ENCODE measurements at regions not wholly inside any gene's neighbourhood (a gene's known extent, or its start where the extent isn't known, plus 50 kb on each side); places are given as distances from the start of the nearest gene placed in this dataset.

DNA sequence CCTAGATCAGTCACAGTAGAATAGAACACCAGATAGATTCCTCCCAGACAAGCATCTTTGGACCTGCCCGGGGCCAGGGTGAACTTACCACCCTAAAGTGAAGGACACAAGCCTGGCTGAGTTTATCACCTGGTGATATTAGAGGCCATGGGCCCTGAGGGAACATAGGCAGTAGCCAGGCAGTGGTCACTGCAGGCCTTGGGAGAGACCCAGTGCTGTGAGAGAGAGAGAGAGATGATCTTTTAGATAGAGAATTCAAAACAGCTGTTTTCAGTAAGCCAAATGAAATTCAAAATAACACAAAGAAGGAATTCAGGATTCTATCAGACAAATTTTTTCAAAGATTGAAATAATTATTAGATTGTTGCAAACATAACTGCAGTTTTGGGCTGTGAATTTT, 1679.9 kb downstream of the EFNB2 start:
- no peak overlapping the region for H3K4me3 ChIP-seq (ENCODE audit: low read depth, low read length)
- TF ChIP-seq, protein P1, sequence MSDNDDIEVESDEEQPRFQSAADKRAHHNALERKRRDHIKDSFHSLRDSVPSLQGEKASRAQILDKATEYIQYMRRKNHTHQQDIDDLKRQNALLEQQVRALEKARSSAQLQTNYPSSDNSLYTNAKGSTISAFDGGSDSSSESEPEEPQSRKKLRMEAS (IDR thresholded peaks at IDR 0.05; ENCODE audit: low read depth, low read length) = no peak
- TF ChIP-seq, protein P2, sequence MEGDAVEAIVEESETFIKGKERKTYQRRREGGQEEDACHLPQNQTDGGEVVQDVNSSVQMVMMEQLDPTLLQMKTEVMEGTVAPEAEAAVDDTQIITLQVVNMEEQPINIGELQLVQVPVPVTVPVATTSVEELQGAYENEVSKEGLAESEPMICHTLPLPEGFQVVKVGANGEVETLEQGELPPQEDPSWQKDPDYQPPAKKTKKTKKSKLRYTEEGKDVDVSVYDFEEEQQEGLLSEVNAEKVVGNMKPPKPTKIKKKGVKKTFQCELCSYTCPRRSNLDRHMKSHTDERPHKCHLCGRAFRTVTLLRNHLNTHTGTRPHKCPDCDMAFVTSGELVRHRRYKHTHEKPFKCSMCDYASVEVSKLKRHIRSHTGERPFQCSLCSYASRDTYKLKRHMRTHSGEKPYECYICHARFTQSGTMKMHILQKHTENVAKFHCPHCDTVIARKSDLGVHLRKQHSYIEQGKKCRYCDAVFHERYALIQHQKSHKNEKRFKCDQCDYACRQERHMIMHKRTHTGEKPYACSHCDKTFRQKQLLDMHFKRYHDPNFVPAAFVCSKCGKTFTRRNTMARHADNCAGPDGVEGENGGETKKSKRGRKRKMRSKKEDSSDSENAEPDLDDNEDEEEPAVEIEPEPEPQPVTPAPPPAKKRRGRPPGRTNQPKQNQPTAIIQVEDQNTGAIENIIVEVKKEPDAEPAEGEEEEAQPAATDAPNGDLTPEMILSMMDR (IDR thresholded peaks at IDR 0.05; ENCODE audit: low read depth, low read length) = no peak
- TF ChIP-seq MYC (IDR thresholded peaks at IDR 0.05; ENCODE audit: low read depth, low read length) (no peak), POLR2A (IDR thresholded peaks at IDR 0.05; ENCODE audit: extremely low read depth, insufficient read length) (no peak)
- no peak for DNase-seq (ENCODE audit: low read depth)

DNA sequence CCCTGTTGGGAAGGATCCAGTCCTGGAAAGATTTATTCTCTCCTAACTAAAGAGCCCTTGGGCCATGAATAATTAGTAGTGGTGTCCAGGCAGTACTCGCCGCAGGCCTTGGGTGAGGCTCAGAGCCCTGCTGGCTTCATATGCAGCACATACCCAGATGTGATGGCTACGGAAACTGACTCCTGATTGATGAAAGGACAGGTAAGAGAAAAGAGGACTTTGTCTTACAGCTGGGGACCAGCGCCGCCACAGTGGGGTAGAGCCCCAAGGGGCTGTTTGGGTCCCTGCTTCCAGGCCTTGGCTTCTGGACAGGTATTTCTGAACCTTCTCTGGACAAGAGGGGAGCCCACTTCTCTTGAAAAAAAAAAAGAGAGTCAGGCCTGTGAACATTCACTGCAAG, 1680.8 kb downstream of the EFNB2 start:
- no peak overlapping the region for H3K4me3 ChIP-seq (ENCODE audit: low read depth, low read length)
- no peak for DNase-seq (ENCODE audit: low read depth)
- TF ChIP-seq, protein P1 (IDR thresholded peaks at IDR 0.05; ENCODE audit: low read depth, low read length) = no peak
- TF ChIP-seq POLR2A (IDR thresholded peaks at IDR 0.05; ENCODE audit: extremely low read depth, insufficient read length) (no peak), MYC (IDR thresholded peaks at IDR 0.05; ENCODE audit: low read depth, low read length) (no peak)
- TF ChIP-seq, protein P2 (IDR thresholded peaks at IDR 0.05; ENCODE audit: low read depth, low read length) = no peak

DNA sequence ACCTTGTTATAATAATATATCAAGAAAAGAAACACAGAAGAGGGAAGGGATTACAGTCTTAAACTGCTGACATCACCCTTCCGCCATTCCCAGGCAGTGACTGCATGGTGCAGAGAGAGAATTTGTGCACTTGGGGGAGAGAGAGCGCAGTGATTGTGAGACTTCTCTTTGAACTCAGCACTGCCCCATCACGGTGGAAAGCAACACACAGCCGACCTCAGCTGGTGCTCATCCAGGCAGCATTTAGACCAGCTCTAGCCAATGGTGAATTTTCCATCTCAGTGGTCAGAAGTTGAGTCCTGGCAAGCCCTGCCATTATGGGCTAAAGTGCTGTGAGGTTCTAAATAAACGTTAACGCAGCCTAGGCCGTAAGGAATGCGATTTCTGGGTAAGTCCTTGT, 1681.5 kb downstream of the EFNB2 start:
- DNase-seq (ENCODE audit: low read depth) = no peak
- no peak overlapping the region for H3K4me3 ChIP-seq (ENCODE audit: low read depth, low read length)
- no peak for TF ChIP-seq POLR2A (IDR thresholded peaks at IDR 0.05; ENCODE audit: extremely low read depth, insufficient read length)
- TF ChIP-seq, protein P2 (IDR thresholded peaks at IDR 0.05; ENCODE audit: low read depth, low read length) = no peak
- no peak for TF ChIP-seq MYC (IDR thresholded peaks at IDR 0.05; ENCODE audit: low read depth, low read length)
- TF ChIP-seq, protein P1 (IDR thresholded peaks at IDR 0.05; ENCODE audit: low read depth, low read length) = no peak

DNA sequence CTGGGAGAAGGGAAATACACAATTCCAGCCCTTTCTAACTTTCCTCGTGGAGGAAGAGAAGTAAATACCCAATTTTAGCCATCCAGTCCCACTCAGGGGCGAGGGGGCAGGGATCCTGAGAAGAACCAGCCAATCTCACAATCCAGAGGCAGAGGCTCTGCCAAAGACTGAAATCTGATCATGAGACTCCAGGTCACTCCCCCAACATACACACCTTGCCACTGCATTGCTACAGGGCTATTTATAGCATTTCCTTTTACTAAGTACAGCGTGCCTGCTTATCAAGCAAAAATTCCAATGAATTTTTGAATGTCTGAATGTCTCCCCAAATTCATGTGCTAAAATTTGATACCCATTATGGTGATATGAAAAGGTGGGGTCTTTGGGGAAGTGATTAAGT, 1687.5 kb downstream of the EFNB2 start:
- no peak for DNase-seq (ENCODE audit: low read depth)
- no peak overlapping the region for H3K4me3 ChIP-seq (ENCODE audit: low read depth, low read length)
- TF ChIP-seq MYC (IDR thresholded peaks at IDR 0.05; ENCODE audit: low read depth, low read length) = no peak
- TF ChIP-seq, protein P1 (IDR thresholded peaks at IDR 0.05; ENCODE audit: low read depth, low read length) = no peak
- TF ChIP-seq, protein P2 (IDR thresholded peaks at IDR 0.05; ENCODE audit: low read depth, low read length) = no peak

DNA sequence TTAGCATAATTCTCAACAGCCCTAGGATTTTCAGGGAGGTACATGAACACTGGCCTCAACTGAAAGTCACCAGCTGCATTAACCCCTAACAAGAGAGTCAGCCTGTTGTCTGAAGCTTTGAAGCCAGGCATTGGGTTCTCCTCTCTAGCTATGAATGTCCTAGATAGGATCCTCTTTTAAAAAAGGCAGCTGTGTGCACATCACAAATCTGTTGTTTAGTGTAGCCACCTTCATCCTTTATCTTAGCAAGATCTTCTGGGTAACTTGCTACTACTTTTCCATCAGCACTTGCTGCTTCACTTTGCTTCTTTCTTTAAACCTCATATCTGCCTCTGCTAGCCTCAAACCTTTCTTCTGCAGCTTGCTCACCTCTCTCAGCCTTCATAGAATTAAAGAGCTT, 1692.1 kb downstream of the EFNB2 start:
- H3K4me3 ChIP-seq (ENCODE audit: low read depth, low read length) = no peak overlapping the region
- no peak for DNase-seq (ENCODE audit: low read depth)
- TF ChIP-seq, protein P1 (IDR thresholded peaks at IDR 0.05; ENCODE audit: low read depth, low read length) = no peak
- TF ChIP-seq, protein P2 (IDR thresholded peaks at IDR 0.05; ENCODE audit: low read depth, low read length) = no peak
- TF ChIP-seq POLR2A (IDR thresholded peaks at IDR 0.05; ENCODE audit: extremely low read depth, insufficient read length) (no peak), MYC (IDR thresholded peaks at IDR 0.05; ENCODE audit: low read depth, low read length) (no peak)

DNA sequence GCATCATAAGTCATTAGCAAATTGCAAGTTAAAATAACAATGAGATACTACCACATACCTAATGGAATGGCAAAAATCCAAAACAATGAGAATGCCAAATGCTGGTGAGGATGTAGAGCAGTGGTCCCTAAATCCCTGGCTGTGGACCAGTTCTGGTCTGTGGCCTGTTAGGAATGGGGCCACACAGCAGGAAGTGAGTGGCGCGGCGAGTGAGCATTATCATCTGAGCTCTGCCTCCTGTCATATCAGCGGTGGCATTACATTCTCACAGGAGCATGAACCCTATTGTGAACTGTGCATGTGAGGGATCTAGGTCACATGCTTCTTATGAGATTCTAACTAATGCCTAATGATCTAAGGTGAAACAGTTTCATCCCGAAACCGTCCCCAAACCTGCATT, 1694.4 kb downstream of the EFNB2 start:
- TF ChIP-seq, protein P1 (IDR thresholded peaks at IDR 0.05; ENCODE audit: low read depth, low read length) = no peak
- no peak for TF ChIP-seq MYC (IDR thresholded peaks at IDR 0.05; ENCODE audit: low read depth, low read length)
- TF ChIP-seq POLR2A (IDR thresholded peaks at IDR 0.05; ENCODE audit: extremely low read depth, insufficient read length) = no peak
- TF ChIP-seq, protein P2 (IDR thresholded peaks at IDR 0.05; ENCODE audit: low read depth, low read length) = no peak
- H3K4me3 ChIP-seq (ENCODE audit: low read depth, low read length) = no peak overlapping the region
- no peak for DNase-seq (ENCODE audit: low read depth)

Measured in NB4 (cell line).